Activated CD8-positive, alpha-beta memory T cell treated with anti-CD3 and anti-CD28 coated beads, Interleukin-2, amount 50 U/mL, for 1 hour (primary cell): ENCODE measurements at regions not wholly inside any gene's neighbourhood (a gene's known extent, or its start where the extent isn't known, plus 50 kb on each side); places are given as distances from the start of the nearest gene placed in this dataset.
"Not testable (repeated sequence)": the region's sequence is repeated elsewhere in the genome, so short reads cannot be mapped to it uniquely, and the experiment has no call there.

Experiments
- DNase-seq: peaks from one replicate; pipeline ENCODE4 v3.0.0-alpha.2; 2020; ENCODE audit errors: extremely low read depth

- DNase-seq: not testable (repeated sequence)
Measured at GRCh38 chr4:82301390-82301789, 72.4 kb downstream of the HNRNPD start.

GRCh38 chr4:82293304-82293703 lies 80.5 kb downstream of the HNRNPD start:
- no peak for DNase-seq

- no peak for DNase-seq
Measured at GRCh38 chr4:82287720-82288119, 86.1 kb downstream of the HNRNPD start.

- DNase-seq: peak; percentile 96
Measured at GRCh38 chr4:82284858-82285805, 88.7 kb downstream of the HNRNPD start.

GRCh38 chr4:82284475-82284857 lies 89.3 kb downstream of the HNRNPD start:
- no peak for DNase-seq

- DNase-seq: no peak
Measured at GRCh38 chr4:82282875-82283274, 90.9 kb downstream of the HNRNPD start.

GRCh38 chr4:82279550-82279949 lies 94.2 kb downstream of the HNRNPD start:
- DNase-seq: not testable (repeated sequence)

GRCh38 chr4:82276332-82276640 lies 97.5 kb downstream of the HNRNPD start:
- no peak for DNase-seq

GRCh38 chr4:82275431-82276331 lies 98.1 kb downstream of the HNRNPD start:
- DNase-seq: no peak

GRCh38 chr4:82274700-82275099 lies 99.1 kb downstream of the HNRNPD start:
- not testable (repeated sequence) for DNase-seq

GRCh38 chr4:82272523-82272922 lies 101.3 kb downstream of the HNRNPD start:
- DNase-seq: not testable (repeated sequence)

- not testable (repeated sequence) for DNase-seq
Measured at GRCh38 chr4:82271915-82272480, 101.8 kb downstream of the HNRNPD start.

- DNase-seq: no peak
Measured at GRCh38 chr4:82268826-82269193, 105.0 kb downstream of the HNRNPD start.

- no peak for DNase-seq
Measured at GRCh38 chr4:82268050-82268825, 105.6 kb downstream of the HNRNPD start.

- no peak for DNase-seq
Measured at GRCh38 chr4:82267506-82267905, 106.3 kb downstream of the HNRNPD start.

- DNase-seq: no peak
Measured at GRCh38 chr4:82266345-82266744, 107.4 kb downstream of the HNRNPD start.

GRCh38 chr4:82261084-82261483 lies 112.7 kb downstream of the HNRNPD start:
- no peak for DNase-seq

GRCh38 chr4:82260632-82261031 lies 113.2 kb downstream of the HNRNPD start:
- DNase-seq: no peak

- DNase-seq: no peak
Measured at GRCh38 chr4:82256718-82257117, 117.1 kb downstream of the HNRNPD start.

GRCh38 chr4:82255657-82256056 lies 118.1 kb downstream of the HNRNPD start:
- DNase-seq: no peak

GRCh38 chr4:82248903-82249632 lies 124.7 kb downstream of the HNRNPD start:
- DNase-seq: no peak
